ENCODE measurements at regions not wholly inside any gene's neighbourhood (a gene's known extent, or its start where the extent isn't known, plus 50 kb on each side); places are given as distances from the start of the nearest gene placed in this dataset.

DNA sequence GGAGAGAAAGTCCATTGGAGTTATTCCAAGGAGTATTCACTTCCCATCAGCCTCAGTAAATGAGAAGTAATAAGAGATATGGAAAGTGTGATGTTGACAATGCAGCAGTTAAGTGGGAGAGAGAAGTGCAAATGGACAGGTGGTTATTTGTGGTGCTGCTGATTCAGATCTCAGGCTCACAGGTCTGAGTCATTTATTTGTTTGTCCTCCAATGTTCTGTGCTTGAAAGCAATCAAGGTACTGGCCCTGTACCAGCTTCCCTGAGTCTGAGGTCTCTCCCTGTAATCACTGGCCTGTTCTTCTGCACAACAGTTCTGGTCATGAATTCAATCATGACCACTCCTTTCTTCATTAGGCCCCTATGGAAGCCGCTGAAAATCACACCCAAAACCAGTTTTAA lies 827.7 kb downstream of the MAFB start (continued):
- TF ChIP-seq, protein P1, sequence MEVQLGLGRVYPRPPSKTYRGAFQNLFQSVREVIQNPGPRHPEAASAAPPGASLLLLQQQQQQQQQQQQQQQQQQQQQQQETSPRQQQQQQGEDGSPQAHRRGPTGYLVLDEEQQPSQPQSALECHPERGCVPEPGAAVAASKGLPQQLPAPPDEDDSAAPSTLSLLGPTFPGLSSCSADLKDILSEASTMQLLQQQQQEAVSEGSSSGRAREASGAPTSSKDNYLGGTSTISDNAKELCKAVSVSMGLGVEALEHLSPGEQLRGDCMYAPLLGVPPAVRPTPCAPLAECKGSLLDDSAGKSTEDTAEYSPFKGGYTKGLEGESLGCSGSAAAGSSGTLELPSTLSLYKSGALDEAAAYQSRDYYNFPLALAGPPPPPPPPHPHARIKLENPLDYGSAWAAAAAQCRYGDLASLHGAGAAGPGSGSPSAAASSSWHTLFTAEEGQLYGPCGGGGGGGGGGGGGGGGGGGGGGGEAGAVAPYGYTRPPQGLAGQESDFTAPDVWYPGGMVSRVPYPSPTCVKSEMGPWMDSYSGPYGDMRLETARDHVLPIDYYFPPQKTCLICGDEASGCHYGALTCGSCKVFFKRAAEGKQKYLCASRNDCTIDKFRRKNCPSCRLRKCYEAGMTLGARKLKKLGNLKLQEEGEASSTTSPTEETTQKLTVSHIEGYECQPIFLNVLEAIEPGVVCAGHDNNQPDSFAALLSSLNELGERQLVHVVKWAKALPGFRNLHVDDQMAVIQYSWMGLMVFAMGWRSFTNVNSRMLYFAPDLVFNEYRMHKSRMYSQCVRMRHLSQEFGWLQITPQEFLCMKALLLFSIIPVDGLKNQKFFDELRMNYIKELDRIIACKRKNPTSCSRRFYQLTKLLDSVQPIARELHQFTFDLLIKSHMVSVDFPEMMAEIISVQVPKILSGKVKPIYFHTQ (CRISPR knock-in tag; IDR thresholded peaks at IDR 0.05): no peak
- TF ChIP-seq EMX1 (CRISPR knock-in tag; IDR thresholded peaks at IDR 0.05): no peak
- TF ChIP-seq, protein P2, sequence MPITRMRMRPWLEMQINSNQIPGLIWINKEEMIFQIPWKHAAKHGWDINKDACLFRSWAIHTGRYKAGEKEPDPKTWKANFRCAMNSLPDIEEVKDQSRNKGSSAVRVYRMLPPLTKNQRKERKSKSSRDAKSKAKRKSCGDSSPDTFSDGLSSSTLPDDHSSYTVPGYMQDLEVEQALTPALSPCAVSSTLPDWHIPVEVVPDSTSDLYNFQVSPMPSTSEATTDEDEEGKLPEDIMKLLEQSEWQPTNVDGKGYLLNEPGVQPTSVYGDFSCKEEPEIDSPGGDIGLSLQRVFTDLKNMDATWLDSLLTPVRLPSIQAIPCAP (CRISPR knock-in tag; IDR thresholded peaks at IDR 0.05): no peak
- TF ChIP-seq SMAD3 (CRISPR knock-in tag; IDR thresholded peaks at IDR 0.05; ENCODE audit: borderline replicate concordance): no peak
- TF ChIP-seq TCF7 (CRISPR knock-in tag; IDR thresholded peaks at IDR 0.05; ENCODE audit: low read depth): no peak
- TF ChIP-seq OVOL2 (CRISPR knock-in tag; IDR thresholded peaks at IDR 0.05; ENCODE audit: borderline replicate concordance): no peak
- TF ChIP-seq, protein P3, sequence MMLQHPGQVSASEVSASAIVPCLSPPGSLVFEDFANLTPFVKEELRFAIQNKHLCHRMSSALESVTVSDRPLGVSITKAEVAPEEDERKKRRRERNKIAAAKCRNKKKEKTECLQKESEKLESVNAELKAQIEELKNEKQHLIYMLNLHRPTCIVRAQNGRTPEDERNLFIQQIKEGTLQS (CRISPR knock-in tag; conservative IDR thresholded peaks at IDR 0.05): no peak

DNA sequence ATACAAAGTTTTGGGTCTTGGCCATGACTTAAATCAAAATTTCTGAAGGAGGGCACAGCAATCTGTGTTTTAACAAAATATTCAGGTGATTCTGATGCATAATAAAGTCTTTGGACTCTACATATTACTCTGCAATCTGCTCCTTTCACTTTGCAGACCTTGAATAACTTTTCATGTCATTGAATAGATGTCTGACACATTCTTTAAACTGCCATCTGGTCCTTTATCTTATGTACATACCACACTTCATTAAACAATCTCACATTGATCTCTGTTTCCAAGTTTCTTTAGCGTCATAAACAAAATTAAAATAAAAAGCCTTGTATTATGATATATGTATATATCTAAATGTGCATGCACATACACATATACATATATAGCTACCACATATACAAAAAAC lies 831.2 kb downstream of the MAFB start:
- ChIA-PET POLR2A (no interaction called here), CTCF (interaction anchor here (2.9 kb wide), 1 partner anchor 16 kb away, joined by 8 read pairs; no protein-coding TSS in a partner anchor)
- Mint-ChIP-seq H3K27me3 (ENCODE audit: low read depth) (no peaks in the 10 kb centered on the region; the same call in 1 of the 2 replicates), H3K27ac (no peak overlapping the region), H3K4me1 (peaks cover 22% of the 10 kb centered on the region), H3K4me3 (no peak overlapping the region), H3K36me3 (no peaks in the 10 kb centered on the region), H3K9me3 (no peaks in the 10 kb centered on the region)
- no peak for ATAC-seq
- no peak for DNase-seq (ENCODE audit: low spot score)
- TF ChIP-seq, protein P4, sequence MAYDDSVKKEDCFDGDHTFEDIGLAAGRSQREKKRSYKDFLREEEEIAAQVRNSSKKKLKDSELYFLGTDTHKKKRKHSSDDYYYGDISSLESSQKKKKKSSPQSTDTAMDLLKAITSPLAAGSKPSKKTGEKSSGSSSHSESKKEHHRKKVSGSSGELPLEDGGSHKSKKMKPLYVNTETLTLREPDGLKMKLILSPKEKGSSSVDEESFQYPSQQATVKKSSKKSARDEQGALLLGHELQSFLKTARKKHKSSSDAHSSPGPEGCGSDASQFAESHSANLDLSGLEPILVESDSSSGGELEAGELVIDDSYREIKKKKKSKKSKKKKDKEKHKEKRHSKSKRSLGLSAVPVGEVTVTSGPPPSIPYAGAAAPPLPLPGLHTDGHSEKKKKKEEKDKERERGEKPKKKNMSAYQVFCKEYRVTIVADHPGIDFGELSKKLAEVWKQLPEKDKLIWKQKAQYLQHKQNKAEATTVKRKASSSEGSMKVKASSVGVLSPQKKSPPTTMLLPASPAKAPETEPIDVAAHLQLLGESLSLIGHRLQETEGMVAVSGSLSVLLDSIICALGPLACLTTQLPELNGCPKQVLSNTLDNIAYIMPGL (CRISPR knock-in tag; IDR thresholded peaks at IDR 0.05): no peak
- TF ChIP-seq ETV6 (CRISPR knock-in tag; IDR thresholded peaks at IDR 0.05) (no peak), NFYB (CRISPR knock-in tag; conservative IDR thresholded peaks at IDR 0.05; ENCODE audit: low read depth) (no peak), NFATC4 (CRISPR knock-in tag; IDR thresholded peaks at IDR 0.05) (no peak), ZNF671 (CRISPR knock-in tag; IDR thresholded peaks at IDR 0.05) (no peak), GABPB1 (CRISPR knock-in tag; IDR thresholded peaks at IDR 0.05) (no peak), NR3C1 (CRISPR knock-in tag; conservative IDR thresholded peaks at IDR 0.05; ENCODE audit: low read depth) (no peak), MXD4 (CRISPR knock-in tag; IDR thresholded peaks at IDR 0.05; ENCODE audit: borderline replicate concordance) (no peak)
- TF ChIP-seq, protein P5, sequence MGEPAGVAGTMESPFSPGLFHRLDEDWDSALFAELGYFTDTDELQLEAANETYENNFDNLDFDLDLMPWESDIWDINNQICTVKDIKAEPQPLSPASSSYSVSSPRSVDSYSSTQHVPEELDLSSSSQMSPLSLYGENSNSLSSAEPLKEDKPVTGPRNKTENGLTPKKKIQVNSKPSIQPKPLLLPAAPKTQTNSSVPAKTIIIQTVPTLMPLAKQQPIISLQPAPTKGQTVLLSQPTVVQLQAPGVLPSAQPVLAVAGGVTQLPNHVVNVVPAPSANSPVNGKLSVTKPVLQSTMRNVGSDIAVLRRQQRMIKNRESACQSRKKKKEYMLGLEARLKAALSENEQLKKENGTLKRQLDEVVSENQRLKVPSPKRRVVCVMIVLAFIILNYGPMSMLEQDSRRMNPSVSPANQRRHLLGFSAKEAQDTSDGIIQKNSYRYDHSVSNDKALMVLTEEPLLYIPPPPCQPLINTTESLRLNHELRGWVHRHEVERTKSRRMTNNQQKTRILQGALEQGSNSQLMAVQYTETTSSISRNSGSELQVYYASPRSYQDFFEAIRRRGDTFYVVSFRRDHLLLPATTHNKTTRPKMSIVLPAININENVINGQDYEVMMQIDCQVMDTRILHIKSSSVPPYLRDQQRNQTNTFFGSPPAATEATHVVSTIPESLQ (CRISPR knock-in tag; IDR thresholded peaks at IDR 0.05): no peak
- TF ChIP-seq, protein P6, sequence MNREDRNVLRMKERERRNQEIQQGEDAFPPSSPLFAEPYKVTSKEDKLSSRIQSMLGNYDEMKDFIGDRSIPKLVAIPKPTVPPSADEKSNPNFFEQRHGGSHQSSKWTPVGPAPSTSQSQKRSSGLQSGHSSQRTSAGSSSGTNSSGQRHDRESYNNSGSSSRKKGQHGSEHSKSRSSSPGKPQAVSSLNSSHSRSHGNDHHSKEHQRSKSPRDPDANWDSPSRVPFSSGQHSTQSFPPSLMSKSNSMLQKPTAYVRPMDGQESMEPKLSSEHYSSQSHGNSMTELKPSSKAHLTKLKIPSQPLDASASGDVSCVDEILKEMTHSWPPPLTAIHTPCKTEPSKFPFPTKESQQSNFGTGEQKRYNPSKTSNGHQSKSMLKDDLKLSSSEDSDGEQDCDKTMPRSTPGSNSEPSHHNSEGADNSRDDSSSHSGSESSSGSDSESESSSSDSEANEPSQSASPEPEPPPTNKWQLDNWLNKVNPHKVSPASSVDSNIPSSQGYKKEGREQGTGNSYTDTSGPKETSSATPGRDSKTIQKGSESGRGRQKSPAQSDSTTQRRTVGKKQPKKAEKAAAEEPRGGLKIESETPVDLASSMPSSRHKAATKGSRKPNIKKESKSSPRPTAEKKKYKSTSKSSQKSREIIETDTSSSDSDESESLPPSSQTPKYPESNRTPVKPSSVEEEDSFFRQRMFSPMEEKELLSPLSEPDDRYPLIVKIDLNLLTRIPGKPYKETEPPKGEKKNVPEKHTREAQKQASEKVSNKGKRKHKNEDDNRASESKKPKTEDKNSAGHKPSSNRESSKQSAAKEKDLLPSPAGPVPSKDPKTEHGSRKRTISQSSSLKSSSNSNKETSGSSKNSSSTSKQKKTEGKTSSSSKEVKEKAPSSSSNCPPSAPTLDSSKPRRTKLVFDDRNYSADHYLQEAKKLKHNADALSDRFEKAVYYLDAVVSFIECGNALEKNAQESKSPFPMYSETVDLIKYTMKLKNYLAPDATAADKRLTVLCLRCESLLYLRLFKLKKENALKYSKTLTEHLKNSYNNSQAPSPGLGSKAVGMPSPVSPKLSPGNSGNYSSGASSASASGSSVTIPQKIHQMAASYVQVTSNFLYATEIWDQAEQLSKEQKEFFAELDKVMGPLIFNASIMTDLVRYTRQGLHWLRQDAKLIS (CRISPR knock-in tag; IDR thresholded peaks at IDR 0.05; ENCODE audit: borderline replicate concordance): no peak
- TF ChIP-seq, protein P1 (CRISPR knock-in tag; IDR thresholded peaks at IDR 0.05): no peak
- TF ChIP-seq, protein P7, sequence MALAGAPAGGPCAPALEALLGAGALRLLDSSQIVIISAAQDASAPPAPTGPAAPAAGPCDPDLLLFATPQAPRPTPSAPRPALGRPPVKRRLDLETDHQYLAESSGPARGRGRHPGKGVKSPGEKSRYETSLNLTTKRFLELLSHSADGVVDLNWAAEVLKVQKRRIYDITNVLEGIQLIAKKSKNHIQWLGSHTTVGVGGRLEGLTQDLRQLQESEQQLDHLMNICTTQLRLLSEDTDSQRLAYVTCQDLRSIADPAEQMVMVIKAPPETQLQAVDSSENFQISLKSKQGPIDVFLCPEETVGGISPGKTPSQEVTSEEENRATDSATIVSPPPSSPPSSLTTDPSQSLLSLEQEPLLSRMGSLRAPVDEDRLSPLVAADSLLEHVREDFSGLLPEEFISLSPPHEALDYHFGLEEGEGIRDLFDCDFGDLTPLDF (CRISPR knock-in tag; IDR thresholded peaks at IDR 0.05): no peak
- TF ChIP-seq, protein P8, sequence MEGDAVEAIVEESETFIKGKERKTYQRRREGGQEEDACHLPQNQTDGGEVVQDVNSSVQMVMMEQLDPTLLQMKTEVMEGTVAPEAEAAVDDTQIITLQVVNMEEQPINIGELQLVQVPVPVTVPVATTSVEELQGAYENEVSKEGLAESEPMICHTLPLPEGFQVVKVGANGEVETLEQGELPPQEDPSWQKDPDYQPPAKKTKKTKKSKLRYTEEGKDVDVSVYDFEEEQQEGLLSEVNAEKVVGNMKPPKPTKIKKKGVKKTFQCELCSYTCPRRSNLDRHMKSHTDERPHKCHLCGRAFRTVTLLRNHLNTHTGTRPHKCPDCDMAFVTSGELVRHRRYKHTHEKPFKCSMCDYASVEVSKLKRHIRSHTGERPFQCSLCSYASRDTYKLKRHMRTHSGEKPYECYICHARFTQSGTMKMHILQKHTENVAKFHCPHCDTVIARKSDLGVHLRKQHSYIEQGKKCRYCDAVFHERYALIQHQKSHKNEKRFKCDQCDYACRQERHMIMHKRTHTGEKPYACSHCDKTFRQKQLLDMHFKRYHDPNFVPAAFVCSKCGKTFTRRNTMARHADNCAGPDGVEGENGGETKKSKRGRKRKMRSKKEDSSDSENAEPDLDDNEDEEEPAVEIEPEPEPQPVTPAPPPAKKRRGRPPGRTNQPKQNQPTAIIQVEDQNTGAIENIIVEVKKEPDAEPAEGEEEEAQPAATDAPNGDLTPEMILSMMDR (IDR thresholded peaks at IDR 0.05): no peak

Measured in WTC11 (cell line).